Panc1 (cell line): ENCODE measurements at regions not wholly inside any gene's neighbourhood (a gene's known extent, or its start where the extent isn't known, plus 50 kb on each side); places are given as distances from the start of the nearest gene placed in this dataset.
"Not testable (repeated sequence)": the region's sequence is repeated elsewhere in the genome, so short reads cannot be mapped to it uniquely, and the experiment has no call there.

Source experiments
- ATAC-seq: fragments of 200-7000 bp; cut with Tn5 transposase; 2 replicates; pipeline ENCODE4 v1.9.1; 2020; ENCODE audit warnings: mild to moderate bottlenecking, moderate library complexity
- BruUV-seq: library from RNA; stranded (reverse); fragments of 400-500 nt; replicated peaks from 2 replicates; lab custom pipeline; 2021; lab: Mats Ljungman, UMichigan
- CTCF ChIA-PET: fragments of 300-600 bp; sonication (Branson Sonifier 250); formaldehyde crosslinking; loops from one replicate; lab custom pipeline; 2022; ENCODE audit warnings: antibody characterized with exemption; lab: Charles Lee
- POLR2A ChIA-PET: fragments of 300-600 bp; sonication (Branson Sonifier 250); formaldehyde crosslinking; loops from one replicate; lab custom pipeline; 2022; ENCODE audit warnings: antibody characterized with exemption; lab: Charles Lee
- DNase-seq: peaks from one replicate; pipeline ENCODE4 v3.0.0-alpha.2; 2010; ENCODE audit warnings: low read depth, low spot score
- H3K27ac ChIP-seq: 2 replicates; pipeline ENCODE4 v1.5.1; 2011; ENCODE audit warnings: mild to moderate bottlenecking, low read length, inconsistent platforms
- H3K27me3 ChIP-seq: fragments of 200-500 bp; sonication (Bioruptor generic); 2 replicates; pipeline ENCODE4 v1.6.0; 2014; ENCODE audit warnings: low read length, inconsistent platforms; ENCODE audit not compliant: control insufficient read depth, insufficient read depth
- H3K36me3 ChIP-seq: fragments of 200-500 bp; sonication (Bioruptor generic); 2 replicates; pipeline ENCODE4 v1.5.1; 2014; ENCODE audit warnings: inconsistent platforms, mild to moderate bottlenecking, low read length, moderate library complexity; ENCODE audit not compliant: control insufficient read depth, insufficient read depth
- H3K4me1 ChIP-seq: 2 replicates; pipeline ENCODE4 v1.5.1; 2011; ENCODE audit warnings: inconsistent platforms, mild to moderate bottlenecking, low read length, moderate library complexity; ENCODE audit not compliant: control insufficient read depth, insufficient read depth
- H3K4me3 ChIP-seq, 2 experiments: 2 replicates each; pipeline ENCODE4 v1.5.1; 2011 to 2012; ENCODE audit warnings: low read depth in 2 of 2, low read length in 2 of 2, mild to moderate bottlenecking in 2 of 2, inconsistent platforms in 1 of 2, moderate library complexity in 1 of 2
- H3K9me3 ChIP-seq: fragments of 200-500 bp; sonication (Bioruptor generic); 2 replicates; pipeline ENCODE4 v1.5.1; 2014; ENCODE audit warnings: low read depth, mild to moderate bottlenecking, inconsistent platforms, low read length, moderate library complexity; ENCODE audit not compliant: control insufficient read depth, insufficient read depth
- CTCF ChIP-seq: fragments of 450-650 bp; IDR thresholded peaks from 2 replicates; pipeline ENCODE4 v1.5.1; 2017; ENCODE audit warnings: mild to moderate bottlenecking
- POLR2AphosphoS5 ChIP-seq: IDR thresholded peaks from 2 replicates; pipeline ENCODE4 v1.6.1; 2012; ENCODE audit warnings: mild to moderate bottlenecking, low read depth, low read length, moderate library complexity
- REST ChIP-seq, 2 experiments: IDR thresholded peaks; 2 replicates each; pipeline ENCODE4 v1.6.1; 2011 to 2012; ENCODE audit warnings: low read depth in 2 of 2, control low read depth in 1 of 2, low read length in 1 of 2, mild to moderate bottlenecking in 1 of 2, moderate library complexity in 1 of 2; ENCODE audit not compliant: insufficient read depth in 1 of 2
- SIN3A ChIP-seq: IDR thresholded peaks from 2 replicates; pipeline ENCODE4 v1.6.1; 2012; ENCODE audit warnings: low read depth, mild to moderate bottlenecking, low read length, moderate library complexity, borderline replicate concordance; ENCODE audit not compliant: insufficient read depth
- TCF7L2 ChIP-seq: IDR thresholded peaks from 2 replicates; pipeline ENCODE4 v1.6.1; 2011; ENCODE audit warnings: mild to moderate bottlenecking, low read depth, low read length, inconsistent platforms
- in situ Hi-C: cut with HindIII; loops from 2 replicates; pipeline ENCODE4 v1.10.0; 2016; ENCODE audit warnings: low sequenced_read_pairs, low pct_unique_long_range_greater_than_20kb
- intact Hi-C: fragments of 100-400 bp; cut with micrococcal nuclease; formaldehyde crosslinking; loops from one replicate; pipeline ENCODE4 v1.10.0; 2022; ENCODE audit not compliant: unreplicated experiment

DNA sequence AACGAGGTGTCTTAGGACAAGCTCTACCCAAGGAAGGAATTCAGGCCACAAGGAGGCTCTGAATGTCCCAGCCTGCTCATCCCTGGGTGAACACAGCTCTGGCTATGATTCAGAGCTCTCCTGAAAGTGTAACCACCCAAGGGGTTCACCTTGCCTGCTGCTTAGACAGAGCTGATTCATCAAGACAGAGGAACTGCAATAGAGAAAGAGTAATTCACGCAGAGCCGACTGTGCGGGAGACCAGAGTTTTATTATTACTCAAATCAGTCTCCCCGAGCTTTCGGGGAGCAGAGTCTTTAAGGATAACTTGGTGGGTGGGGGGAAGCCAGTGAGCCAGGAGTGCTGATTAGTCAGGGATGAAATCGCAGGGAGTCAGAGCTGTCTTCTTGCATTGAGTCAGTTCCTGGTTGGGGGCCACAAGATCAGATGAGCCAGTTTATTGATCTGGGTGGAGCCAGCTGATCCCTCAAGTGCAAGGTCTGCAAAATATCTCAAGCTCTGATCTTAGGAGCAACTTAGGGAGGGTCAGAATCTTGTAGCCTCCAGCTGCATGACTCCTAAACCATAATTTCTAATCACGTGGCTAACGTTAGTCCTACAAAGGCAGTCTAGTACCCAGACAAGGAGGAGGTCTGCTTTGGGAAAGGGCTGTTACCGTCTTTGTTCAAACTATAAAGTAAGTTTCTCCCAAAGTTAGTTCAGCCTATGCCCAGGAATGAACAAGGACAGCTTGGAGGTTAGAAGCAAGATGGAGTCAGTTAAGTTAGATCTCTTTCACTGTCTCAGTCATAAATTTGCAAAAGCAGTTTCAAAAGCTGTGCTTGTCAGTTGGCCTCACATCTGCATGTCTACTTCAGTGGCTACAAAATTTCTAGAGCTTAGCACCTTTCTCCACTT, 123.4 kb upstream of the DAPK1 start:
- H3K36me3 ChIP-seq, DNase-seq, in situ Hi-C loops, H3K4me3 ChIP-seq, ATAC-seq, H3K27me3 ChIP-seq, POLR2A ChIA-PET, H3K9me3 ChIP-seq, BruUV-seq, CTCF ChIA-PET, H3K27ac ChIP-seq, intact Hi-C loops, H3K4me1 ChIP-seq: not testable (repeated sequence)

DNA sequence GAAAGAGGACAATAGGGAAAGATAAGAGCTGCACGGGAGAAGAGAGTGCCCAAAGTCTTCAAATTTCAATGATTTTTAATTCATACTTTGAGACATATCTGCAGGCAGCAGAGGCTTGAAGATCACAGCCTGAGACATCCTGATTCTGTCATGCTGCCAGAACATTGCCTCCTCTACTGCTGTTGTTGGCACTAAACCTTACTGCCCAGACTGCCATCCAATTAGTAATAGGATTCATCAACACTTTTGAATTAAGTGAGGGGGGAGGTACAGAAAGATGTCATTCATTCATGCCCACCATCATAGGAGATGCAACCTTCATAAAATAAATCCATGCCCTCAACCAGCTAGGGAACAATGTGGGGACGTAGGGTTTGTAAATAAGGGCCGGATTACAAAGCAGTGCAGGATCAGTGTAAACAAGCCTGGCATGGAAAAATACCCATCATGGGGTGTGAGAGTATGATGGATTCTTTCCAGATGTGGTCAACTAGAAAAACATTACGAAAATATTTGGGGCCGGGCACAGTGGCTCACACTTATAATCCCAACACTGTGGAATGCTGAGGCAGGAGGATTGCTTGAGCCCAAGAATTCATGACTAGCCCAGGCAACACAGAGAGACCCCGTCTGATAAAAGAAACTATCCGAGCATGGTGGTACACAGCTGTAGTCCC, 122.1 kb upstream of the DAPK1 start:
- no TSS peak for BruUV-seq
- H3K36me3 ChIP-seq: no peaks in the 10 kb centered on the region
- H3K27ac ChIP-seq: no peak overlapping the region
- H3K4me1 ChIP-seq: no peaks in the 10 kb centered on the region
- in situ Hi-C loops: no loop called here
- intact Hi-C loops: no loop called here
- DNase-seq (no peak), ATAC-seq (no peak)
- H3K4me3 ChIP-seq: no peak overlapping the region
- no peaks in the 10 kb centered on the region for H3K27me3 ChIP-seq
- TF ChIP-seq REST (IDR thresholded peaks at IDR 0.05; ENCODE audit: insufficient read depth in 1 of 2, low read depth in 2 of 2, low read length in 1 of 2) (no peak), CTCF (no peak), TCF7L2 (no peak), SIN3A (no peak), POLR2AphosphoS5 (no peak)
- H3K9me3 ChIP-seq: no peaks in the 10 kb centered on the region
- CTCF ChIA-PET: no interaction called here
- POLR2A ChIA-PET: no interaction called here

GRCh38 chr9:87378676-87379075, 119.0 kb upstream of the DAPK1 start:
- BruUV-seq: no TSS peak
- no peak overlapping the region for H3K4me3 ChIP-seq
- no peaks in the 10 kb centered on the region for H3K27me3 ChIP-seq
- no peaks in the 10 kb centered on the region for H3K36me3 ChIP-seq
- ATAC-seq: no peak
- in situ Hi-C loops: no loop called here
- POLR2A ChIA-PET: no interaction called here
- H3K27ac ChIP-seq: no peak overlapping the region
- no peaks in the 10 kb centered on the region for H3K9me3 ChIP-seq
- TF ChIP-seq TCF7L2 (no peak), CTCF (no peak), REST (IDR thresholded peaks at IDR 0.05; ENCODE audit: insufficient read depth in 1 of 2, low read depth in 2 of 2, low read length in 1 of 2) (no peak), POLR2AphosphoS5 (no peak), SIN3A (no peak)
- DNase-seq: no peak
- intact Hi-C loops: no loop called here
- H3K4me1 ChIP-seq: no peaks in the 10 kb centered on the region
- CTCF ChIA-PET: no interaction called here
